ENCODE measurements at regions not wholly inside any gene's neighbourhood (a gene's known extent, or its start where the extent isn't known, plus 50 kb on each side); places are given as distances from the start of the nearest gene placed in this dataset.

DNA sequence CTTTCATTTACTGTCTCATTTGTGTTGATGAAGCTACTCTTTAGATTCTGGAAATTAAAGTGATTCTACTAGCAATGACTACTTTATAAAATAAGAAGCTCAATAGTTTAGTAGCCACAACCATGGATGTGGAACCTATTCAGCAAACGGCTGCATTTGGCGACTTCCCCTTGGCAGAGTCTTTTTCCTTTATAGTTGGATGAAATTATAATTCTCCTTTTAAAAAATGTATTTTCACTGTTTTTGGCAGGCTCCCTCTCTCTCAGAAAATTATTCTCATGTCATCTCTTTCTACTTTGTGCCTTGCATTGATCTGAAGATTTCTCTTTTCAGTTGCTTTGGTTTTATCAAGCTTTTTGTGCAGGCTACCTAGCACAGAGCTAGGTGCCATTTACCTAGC is 50.6 kb upstream of the KCNN2 start:
- Histone ChIP-seq H3K27ac (ENCODE audit: low read length) (no peak overlapping the region), H2AFZ (ENCODE audit: low read depth, low read length) (no peak overlapping the region), H3K36me3 (replicated peaks; ENCODE audit: low read depth, low read length) (no peaks in the 10 kb centered on the region), H3K9me3 (ENCODE audit: insufficient read depth, low read length) (no peaks in the 10 kb centered on the region), H3K27me3 (ENCODE audit: low read depth, low read length) (no peaks in the 10 kb centered on the region), H3K4me2 (ENCODE audit: low read length) (no peak overlapping the region), H4K20me1 (ENCODE audit: insufficient read depth, low read length) (no peaks in the 10 kb centered on the region), H3K9ac (ENCODE audit: low read length) (no peak overlapping the region), H3K4me3 (ENCODE audit: low read length) (no peak overlapping the region), H3K79me2 (ENCODE audit: low read length) (no peaks in the 10 kb centered on the region), H3K4me1 (ENCODE audit: low read length) (peaks cover 20% of the 10 kb centered on the region)
- TF ChIP-seq, protein P1, sequence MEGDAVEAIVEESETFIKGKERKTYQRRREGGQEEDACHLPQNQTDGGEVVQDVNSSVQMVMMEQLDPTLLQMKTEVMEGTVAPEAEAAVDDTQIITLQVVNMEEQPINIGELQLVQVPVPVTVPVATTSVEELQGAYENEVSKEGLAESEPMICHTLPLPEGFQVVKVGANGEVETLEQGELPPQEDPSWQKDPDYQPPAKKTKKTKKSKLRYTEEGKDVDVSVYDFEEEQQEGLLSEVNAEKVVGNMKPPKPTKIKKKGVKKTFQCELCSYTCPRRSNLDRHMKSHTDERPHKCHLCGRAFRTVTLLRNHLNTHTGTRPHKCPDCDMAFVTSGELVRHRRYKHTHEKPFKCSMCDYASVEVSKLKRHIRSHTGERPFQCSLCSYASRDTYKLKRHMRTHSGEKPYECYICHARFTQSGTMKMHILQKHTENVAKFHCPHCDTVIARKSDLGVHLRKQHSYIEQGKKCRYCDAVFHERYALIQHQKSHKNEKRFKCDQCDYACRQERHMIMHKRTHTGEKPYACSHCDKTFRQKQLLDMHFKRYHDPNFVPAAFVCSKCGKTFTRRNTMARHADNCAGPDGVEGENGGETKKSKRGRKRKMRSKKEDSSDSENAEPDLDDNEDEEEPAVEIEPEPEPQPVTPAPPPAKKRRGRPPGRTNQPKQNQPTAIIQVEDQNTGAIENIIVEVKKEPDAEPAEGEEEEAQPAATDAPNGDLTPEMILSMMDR (IDR thresholded peaks at IDR 0.05; ENCODE audit: low read depth, low read length), result no peak
- TF ChIP-seq EZH2phosphoT487 (IDR thresholded peaks at IDR 0.05; ENCODE audit: low read depth), result no peak

DNA sequence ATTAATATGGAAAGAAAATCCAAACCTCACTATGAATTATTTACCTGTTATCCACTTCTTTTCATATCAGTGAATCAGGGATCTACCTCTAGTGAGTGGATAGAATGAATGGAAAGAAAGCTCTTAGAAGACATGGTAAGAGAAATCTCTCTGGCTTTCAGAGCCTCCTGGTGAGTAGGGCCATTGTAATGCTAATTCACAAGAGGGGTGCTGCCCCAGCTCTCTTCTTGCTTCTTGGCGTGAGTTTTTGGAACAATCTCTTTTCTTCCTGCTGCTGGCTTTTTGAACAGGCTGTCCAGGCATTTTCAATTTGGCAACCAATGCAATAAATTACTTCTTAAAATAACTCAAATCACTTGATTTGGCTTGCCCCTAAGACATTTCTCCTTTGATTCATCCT is 49.9 kb upstream of the KCNN2 start:
- Histone ChIP-seq H3K4me2 (ENCODE audit: low read length) (no peak overlapping the region), H3K79me2 (ENCODE audit: low read length) (no peaks in the 10 kb centered on the region), H2AFZ (ENCODE audit: low read depth, low read length) (no peak overlapping the region), H3K36me3 (replicated peaks; ENCODE audit: low read depth, low read length) (no peaks in the 10 kb centered on the region), H3K4me1 (ENCODE audit: low read length) (peaks cover 20% of the 10 kb centered on the region), H3K9me3 (ENCODE audit: insufficient read depth, low read length) (no peaks in the 10 kb centered on the region), H3K27ac (ENCODE audit: low read length) (no peak overlapping the region), H3K4me3 (ENCODE audit: low read length) (no peak overlapping the region), H3K27me3 (ENCODE audit: low read depth, low read length) (no peaks in the 10 kb centered on the region), H4K20me1 (ENCODE audit: insufficient read depth, low read length) (no peaks in the 10 kb centered on the region), H3K9ac (ENCODE audit: low read length) (no peak overlapping the region)
- TF ChIP-seq, protein P1 (IDR thresholded peaks at IDR 0.05; ENCODE audit: low read depth, low read length), result no peak
- no peak for TF ChIP-seq EZH2phosphoT487 (IDR thresholded peaks at IDR 0.05; ENCODE audit: low read depth)
